A673 (cell line): ENCODE measurements at regions not wholly inside any gene's neighbourhood (a gene's known extent, or its start where the extent isn't known, plus 50 kb on each side); places are given as distances from the start of the nearest gene placed in this dataset.

Experiments
- BruUV-seq: library from RNA; stranded (reverse); fragments of 400-500 nt; replicated peaks from 2 replicates; lab custom pipeline; 2021; lab: Mats Ljungman, UMichigan
- CTCF ChIA-PET: fragments of 300-600 bp; sonication (Branson Sonifier 250); formaldehyde crosslinking; loops from one replicate; lab custom pipeline; 2022; ENCODE audit warnings: antibody characterized with exemption; lab: Charles Lee
- POLR2A ChIA-PET: fragments of 300-600 bp; sonication (Branson Sonifier 250); formaldehyde crosslinking; loops from one replicate; lab custom pipeline; 2022; ENCODE audit warnings: antibody characterized with exemption; ENCODE audit not compliant: low non-redundant PET; lab: Charles Lee
- DNase-seq: peaks from one replicate; pipeline ENCODE4 v3.0.0-alpha.2; 2015; ENCODE audit warnings: low spot score
- H3K27ac ChIP-seq: fragments of 200-600 bp; sonication (generic); 2 replicates; pipeline ENCODE4 v1.5.1; 2016; ENCODE audit warnings: mixed run types, low read depth, mild to moderate bottlenecking, mixed read lengths, antibody characterized with exemption, low read length; ENCODE audit not compliant: poor library complexity, severe bottlenecking
- H3K27me3 ChIP-seq: fragments of 200-600 bp; sonication (generic); replicated peaks from 2 replicates; pipeline ENCODE4 v1.6.1; 2017; ENCODE audit warnings: mixed run types, low read depth, mild to moderate bottlenecking, mixed read lengths, antibody characterized with exemption, low read length; ENCODE audit not compliant: insufficient read depth, poor library complexity
- H3K36me3 ChIP-seq: fragments of 200-600 bp; sonication (generic); 2 replicates; pipeline ENCODE4 v1.6.1; 2016; ENCODE audit warnings: mixed run types, mild to moderate bottlenecking, mixed read lengths, antibody characterized with exemption, low read length; ENCODE audit not compliant: insufficient read depth, poor library complexity, severe bottlenecking
- H3K4me1 ChIP-seq: fragments of 200-600 bp; sonication (generic); 2 replicates; pipeline ENCODE4 v1.6.1; 2017; ENCODE audit warnings: mixed run types, mild to moderate bottlenecking, mixed read lengths, antibody characterized with exemption, low read length; ENCODE audit not compliant: insufficient read depth, poor library complexity, severe bottlenecking
- H3K4me3 ChIP-seq: fragments of 200-600 bp; sonication (generic); 2 replicates; pipeline ENCODE4 v1.5.1; 2016; ENCODE audit warnings: low read depth, mixed run types, mild to moderate bottlenecking, mixed read lengths, low read length; ENCODE audit not compliant: poor library complexity, severe bottlenecking
- H3K9me3 ChIP-seq: fragments of 200-600 bp; sonication (generic); 2 replicates; pipeline ENCODE4 v1.6.1; 2016; ENCODE audit warnings: mixed run types, low read depth, mild to moderate bottlenecking, mixed read lengths, antibody characterized with exemption, low read length; ENCODE audit not compliant: poor library complexity, severe bottlenecking
- EZH2 ChIP-seq: fragments of 200-600 bp; sonication (generic); IDR thresholded peaks from 2 replicates; pipeline ENCODE4 v1.6.1; 2017; ENCODE audit warnings: borderline replicate concordance, low read depth, mild to moderate bottlenecking, mixed read lengths, antibody characterized with exemption, low read length; ENCODE audit not compliant: poor library complexity, severe bottlenecking
- intact Hi-C: fragments of 100-400 bp; cut with micrococcal nuclease; formaldehyde crosslinking; loops from one replicate; pipeline ENCODE4 v1.10.0; 2022; ENCODE audit not compliant: unreplicated experiment
- TF ChIP-seq, protein P1 (sequence below): fragments of 300-800, 200-600 bp; sonication (generic); conservative IDR thresholded peaks from 2 replicates; pipeline ENCODE4 v1.5.1; 2017; ENCODE audit warnings: low read depth, mild to moderate bottlenecking, antibody characterized with exemption, low read length, moderate library complexity, mixed read lengths

DNA sequence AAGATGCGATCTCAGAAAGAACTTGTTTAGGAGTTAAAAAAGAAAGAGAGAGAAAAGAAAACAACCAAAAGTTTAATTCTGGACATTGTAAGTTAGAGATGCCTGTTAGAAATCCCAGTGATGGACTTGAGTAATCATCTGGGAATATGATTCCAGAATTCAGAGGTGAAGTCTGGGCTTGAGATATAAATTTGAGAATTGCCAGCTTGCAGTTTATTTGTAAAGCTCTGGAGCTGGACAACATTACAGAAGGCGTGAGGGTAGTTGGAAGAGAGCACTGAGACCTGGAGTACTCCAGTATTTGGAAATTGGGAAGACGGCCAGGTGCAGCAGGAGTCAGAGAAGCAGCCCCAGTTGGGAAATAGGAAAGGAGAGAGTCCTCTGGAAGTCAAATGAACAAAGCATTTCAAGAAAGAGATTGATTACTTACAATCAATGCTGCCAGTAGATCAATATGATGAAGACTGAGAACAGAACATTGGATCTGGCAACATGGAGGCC lies 128.8 kb upstream of the ARHGAP28 start:
- Histone ChIP-seq H3K4me3 (no peak overlapping the region), H3K27ac (no peak overlapping the region), H3K4me1 (no peaks in the 10 kb centered on the region), H3K27me3 (no peaks in the 10 kb centered on the region), H3K36me3 (no peaks in the 10 kb centered on the region), H3K9me3 (peaks cover 30% of the 10 kb centered on the region)
- no TSS peak for BruUV-seq
- TF ChIP-seq, protein P1, sequence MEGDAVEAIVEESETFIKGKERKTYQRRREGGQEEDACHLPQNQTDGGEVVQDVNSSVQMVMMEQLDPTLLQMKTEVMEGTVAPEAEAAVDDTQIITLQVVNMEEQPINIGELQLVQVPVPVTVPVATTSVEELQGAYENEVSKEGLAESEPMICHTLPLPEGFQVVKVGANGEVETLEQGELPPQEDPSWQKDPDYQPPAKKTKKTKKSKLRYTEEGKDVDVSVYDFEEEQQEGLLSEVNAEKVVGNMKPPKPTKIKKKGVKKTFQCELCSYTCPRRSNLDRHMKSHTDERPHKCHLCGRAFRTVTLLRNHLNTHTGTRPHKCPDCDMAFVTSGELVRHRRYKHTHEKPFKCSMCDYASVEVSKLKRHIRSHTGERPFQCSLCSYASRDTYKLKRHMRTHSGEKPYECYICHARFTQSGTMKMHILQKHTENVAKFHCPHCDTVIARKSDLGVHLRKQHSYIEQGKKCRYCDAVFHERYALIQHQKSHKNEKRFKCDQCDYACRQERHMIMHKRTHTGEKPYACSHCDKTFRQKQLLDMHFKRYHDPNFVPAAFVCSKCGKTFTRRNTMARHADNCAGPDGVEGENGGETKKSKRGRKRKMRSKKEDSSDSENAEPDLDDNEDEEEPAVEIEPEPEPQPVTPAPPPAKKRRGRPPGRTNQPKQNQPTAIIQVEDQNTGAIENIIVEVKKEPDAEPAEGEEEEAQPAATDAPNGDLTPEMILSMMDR, result no peak
- no peak for TF ChIP-seq EZH2
- no peak for DNase-seq
- CTCF ChIA-PET, result no interaction called here
- intact Hi-C loops, result no loop called here
- POLR2A ChIA-PET, result no interaction called here

DNA sequence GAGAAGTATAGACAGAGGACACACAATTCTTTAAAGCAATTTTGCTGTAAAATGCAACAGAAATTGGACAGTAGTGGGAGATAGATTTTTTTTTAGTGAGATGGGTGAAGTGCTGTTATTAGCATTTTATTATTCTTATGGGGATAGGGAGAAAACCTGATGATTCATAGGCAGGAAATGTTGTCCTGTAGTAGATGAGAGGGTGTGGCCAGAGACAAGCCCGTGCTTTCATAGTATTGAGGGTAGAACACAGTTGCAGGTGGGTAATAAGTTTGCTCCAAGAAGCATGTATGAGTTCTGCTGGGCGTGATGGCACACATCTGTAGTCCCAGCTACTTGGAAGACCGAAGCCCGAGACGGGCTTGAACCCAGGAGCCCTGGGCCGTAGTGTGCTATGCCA lies 128.3 kb upstream of the ARHGAP28 start:
- H3K27ac ChIP-seq, result no peak overlapping the region
- no peak for DNase-seq
- H3K4me1 ChIP-seq, result no peaks in the 10 kb centered on the region
- no peak for TF ChIP-seq EZH2
- TF ChIP-seq, protein P1, result no peak
- ChIA-PET CTCF (no interaction called here), POLR2A (no interaction called here)
- no peak overlapping the region for H3K4me3 ChIP-seq
- no peaks in the 10 kb centered on the region for H3K36me3 ChIP-seq
- no peaks in the 10 kb centered on the region for H3K27me3 ChIP-seq
- peaks cover 33% of the 10 kb centered on the region for H3K9me3 ChIP-seq
- BruUV-seq, result no TSS peak
- intact Hi-C loops, result no loop called here

DNA sequence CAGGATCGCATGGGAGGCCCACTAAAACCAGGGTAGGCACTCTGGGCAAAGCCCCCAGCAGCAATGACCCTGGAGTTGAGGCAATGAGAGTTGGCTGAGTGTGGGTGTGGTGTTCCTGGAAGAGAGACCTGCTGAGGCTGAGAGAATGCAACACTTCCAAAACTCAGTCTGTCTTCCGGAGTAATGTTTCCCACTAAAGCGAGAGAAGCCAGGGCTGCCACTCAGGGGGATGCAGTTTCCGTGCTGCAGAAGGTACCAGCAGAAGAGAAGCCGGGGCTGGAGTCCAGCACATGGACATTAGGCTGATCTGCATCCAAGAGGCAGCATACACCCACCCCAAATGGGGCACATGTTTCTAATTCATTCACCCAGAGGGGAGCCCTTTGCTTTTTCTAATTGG lies 127.2 kb upstream of the ARHGAP28 start:
- DNase-seq, result no peak
- Histone ChIP-seq H3K4me1 (no peaks in the 10 kb centered on the region), H3K27me3 (no peaks in the 10 kb centered on the region), H3K9me3 (peaks cover 43% of the 10 kb centered on the region), H3K27ac (no peak overlapping the region), H3K36me3 (no peaks in the 10 kb centered on the region), H3K4me3 (no peak overlapping the region)
- intact Hi-C loops, result no loop called here
- CTCF ChIA-PET, result no interaction called here
- BruUV-seq, result no TSS peak
- TF ChIP-seq, protein P1, result no peak
- no peak for TF ChIP-seq EZH2
- POLR2A ChIA-PET, result interaction anchor here (0.6 kb wide), 1 partner anchor 324 kb away, joined by 3 read pairs; no protein-coding TSS in a partner anchor
